ENCODE measurements at regions not wholly inside any gene's neighbourhood (a gene's known extent, or its start where the extent isn't known, plus 50 kb on each side); places are given as distances from the start of the nearest gene placed in this dataset.
"Not testable (repeated sequence)": the region's sequence is repeated elsewhere in the genome, so short reads cannot be mapped to it uniquely, and the experiment has no call there.

DNA sequence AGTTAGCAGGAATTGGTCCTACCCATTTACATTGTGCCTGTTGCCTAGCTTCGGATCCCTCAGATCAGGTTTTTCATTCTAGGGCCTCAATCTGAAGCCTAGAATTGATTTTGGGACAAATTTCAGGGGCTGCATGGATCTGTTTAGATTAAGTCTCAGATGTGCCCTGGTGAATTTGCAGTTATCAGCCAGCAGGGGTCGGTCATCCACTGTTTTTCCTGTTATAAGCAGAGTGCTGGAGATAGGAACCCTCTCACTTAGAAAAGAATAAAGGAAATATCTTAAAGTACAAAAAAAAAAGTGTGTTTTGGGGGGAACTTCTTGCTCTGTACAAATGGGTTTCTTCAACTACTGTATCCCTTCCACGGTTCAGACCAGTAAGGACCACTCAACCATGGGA lies 212.5 kb downstream of the BCHE start:
- DNase-seq (ENCODE audit: low read depth), result no peak

DNA sequence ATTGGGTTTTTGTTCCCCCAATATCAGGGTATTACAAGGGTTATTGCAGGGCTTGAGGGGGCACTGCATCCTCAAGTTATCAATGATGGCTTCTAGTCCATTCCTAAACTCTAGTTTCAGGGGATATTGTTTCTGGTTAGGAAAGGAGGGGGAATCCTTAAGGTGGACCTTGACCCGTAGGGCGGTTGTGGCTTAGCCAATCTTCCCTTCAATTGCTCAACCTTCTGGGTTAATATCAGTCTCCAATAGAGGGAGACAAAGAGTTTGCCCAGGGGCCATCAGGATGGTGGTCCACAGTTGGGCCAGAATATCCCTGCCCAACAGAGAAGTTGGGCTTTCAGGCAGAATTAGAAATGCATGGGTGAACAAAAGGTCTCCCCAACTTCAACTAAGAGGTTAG lies 214.9 kb downstream of the BCHE start:
- no peak for DNase-seq (ENCODE audit: low read depth)

DNA sequence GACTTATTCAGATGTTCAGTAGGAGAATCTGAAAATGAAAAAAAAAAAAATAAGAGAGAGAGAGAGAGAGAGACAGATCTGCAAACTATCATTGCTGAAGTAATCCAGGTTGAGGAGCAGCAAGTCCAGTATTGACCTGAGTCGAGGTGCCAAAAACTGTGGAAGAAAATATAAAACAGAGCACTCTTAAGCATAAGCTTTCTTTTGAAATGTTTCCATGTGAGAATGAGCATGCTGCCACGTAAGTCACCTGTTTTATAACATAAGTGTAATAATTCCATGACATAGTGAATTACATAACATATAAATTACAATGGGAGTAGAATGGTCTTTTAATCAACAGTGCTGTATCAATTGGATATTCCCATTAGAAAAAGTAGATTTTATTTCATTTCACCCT lies 218.2 kb downstream of the BCHE start:
- no peak for DNase-seq (ENCODE audit: low read depth)

- no peak for DNase-seq (ENCODE audit: low read depth)
These were observed 220.1 kb downstream of the BCHE start for GRCh38 chr3:165617134-165617533.

DNA sequence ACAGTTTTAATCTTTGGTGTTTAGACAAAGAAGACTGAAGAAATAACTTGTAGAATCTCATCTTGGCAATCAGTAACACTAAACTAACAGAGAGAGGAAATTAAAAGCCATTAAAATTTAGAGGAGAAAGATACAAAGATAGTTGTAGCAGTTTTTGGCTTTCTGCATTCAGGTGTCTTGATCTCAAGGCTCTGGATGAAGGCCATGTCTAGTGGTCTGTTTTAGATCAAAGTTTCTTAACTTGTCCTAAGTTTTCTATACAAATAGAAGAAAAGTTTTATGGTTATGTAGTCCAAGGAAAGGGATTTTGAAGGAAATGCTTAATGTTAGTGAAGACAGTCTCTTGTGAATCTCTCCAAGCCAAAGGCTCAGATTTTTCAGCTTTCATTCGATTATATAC lies 222.9 kb downstream of the BCHE start:
- no peak for DNase-seq (ENCODE audit: low read depth)

DNA sequence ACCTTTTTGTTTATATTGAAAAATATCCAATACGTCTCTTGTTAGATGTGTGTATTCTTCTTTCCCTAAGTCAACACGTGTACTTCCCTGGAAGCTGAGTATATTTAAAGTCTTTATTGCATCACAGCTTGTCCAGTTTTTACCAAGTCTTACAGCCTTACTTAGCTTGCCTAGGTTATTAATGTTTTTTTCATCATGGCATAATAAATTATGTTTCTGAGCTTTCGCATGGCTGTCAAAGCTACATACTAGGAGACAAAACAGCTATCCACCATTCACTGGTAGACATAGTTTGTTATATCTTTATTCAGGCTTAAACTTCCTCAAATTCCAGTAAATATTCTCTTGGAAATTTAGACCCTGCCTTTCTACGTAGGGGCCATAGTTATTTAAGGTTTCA lies 224.2 kb downstream of the BCHE start:
- no peak for DNase-seq (ENCODE audit: low read depth)

DNA sequence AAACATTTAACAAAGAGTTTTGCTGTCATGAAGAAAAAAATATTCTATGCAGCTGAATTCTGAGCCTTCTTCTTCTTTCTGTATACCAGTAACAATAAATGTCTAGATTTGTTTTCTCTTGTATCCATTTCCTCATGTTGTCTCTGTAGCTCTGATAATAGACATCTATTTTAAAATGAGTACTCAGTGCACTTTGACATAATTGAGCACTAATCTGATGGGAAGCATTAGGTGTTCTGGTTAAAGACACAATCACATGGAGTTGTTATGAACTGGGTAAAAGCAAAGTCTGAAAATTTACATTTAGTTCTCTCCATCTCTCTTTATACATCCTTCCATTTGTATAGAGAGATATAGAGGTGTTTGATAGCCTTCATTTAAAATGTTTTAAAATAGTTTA lies 230.0 kb downstream of the BCHE start:
- no peak for DNase-seq (ENCODE audit: low read depth)

- no peak for DNase-seq (ENCODE audit: low read depth)
These were observed 234.0 kb downstream of the BCHE start for GRCh38 chr3:165603196-165603595.

DNA sequence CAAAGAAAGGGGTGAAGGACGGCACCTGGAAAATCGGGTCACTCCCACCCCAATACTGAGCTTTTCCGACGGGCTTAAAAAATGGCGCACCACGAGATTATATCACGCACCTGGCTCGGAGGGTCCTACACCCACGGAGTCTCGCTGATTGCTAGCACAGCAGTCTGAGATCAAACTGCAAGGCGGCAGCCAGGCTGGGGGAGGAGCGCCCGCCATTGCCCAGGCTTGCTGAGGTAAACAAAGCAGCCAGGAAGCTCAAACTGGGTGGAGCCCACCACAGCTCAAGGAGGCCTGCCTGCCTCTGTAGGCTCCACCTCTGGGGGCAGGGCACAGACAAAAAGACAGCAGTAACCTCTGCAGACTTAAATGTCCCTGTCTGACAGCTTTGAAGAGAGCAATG lies 264.7 kb downstream of the BCHE start:
- not testable (repeated sequence) for DNase-seq (ENCODE audit: low read depth)

GRCh38 chr3:165568907-165569462 lies 268.2 kb downstream of the BCHE start:
- DNase-seq (ENCODE audit: low read depth), result no peak

DNA sequence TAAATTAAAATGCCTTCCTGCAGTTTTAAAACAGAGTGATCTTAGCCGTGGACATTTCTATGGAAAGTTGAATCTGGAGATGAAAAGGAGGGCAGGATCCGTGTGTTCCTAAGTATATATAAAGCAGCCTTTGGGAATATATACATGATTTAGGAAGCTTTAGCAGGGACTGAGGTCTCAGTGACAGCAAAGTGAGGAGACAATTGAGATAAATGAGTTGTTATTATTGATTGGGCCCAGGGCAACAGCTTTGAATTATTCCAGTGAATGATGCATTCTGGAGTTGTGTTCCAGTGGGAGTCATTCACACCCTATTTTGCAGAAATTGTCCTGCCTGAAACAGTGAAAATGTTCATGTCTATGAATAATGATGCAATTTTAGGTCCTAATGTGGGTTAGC lies 281.4 kb downstream of the BCHE start:
- no peak for DNase-seq (ENCODE audit: low read depth)

DNA sequence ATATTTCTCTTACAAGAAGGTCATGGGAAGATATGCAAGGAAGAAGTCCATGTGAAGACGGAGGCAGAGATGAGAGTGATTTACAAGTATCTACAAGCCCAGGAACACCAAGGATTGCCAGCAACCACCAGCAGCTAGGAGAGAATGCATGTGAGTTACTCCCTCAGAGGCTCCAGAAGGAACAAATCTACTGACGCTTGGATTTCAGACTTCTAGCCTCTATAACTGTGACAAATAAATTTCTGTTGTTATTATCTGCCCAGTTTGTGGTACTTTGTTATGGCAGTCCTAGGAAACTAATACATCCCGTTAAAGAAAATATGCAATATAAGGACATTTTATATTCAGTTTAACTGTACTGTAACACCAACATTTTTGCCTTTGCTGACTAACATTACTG lies 283.9 kb downstream of the BCHE start:
- DNase-seq (ENCODE audit: low read depth), result no peak

- no peak for DNase-seq (ENCODE audit: low read depth)
These were observed 287.6 kb downstream of the BCHE start for GRCh38 chr3:165549665-165550064.

- no peak for DNase-seq (ENCODE audit: low read depth)
These were observed 288.2 kb downstream of the BCHE start for GRCh38 chr3:165549037-165549436.

GRCh38 chr3:165545059-165545458 lies 292.2 kb downstream of the BCHE start:
- no peak for DNase-seq (ENCODE audit: low read depth)

DNA sequence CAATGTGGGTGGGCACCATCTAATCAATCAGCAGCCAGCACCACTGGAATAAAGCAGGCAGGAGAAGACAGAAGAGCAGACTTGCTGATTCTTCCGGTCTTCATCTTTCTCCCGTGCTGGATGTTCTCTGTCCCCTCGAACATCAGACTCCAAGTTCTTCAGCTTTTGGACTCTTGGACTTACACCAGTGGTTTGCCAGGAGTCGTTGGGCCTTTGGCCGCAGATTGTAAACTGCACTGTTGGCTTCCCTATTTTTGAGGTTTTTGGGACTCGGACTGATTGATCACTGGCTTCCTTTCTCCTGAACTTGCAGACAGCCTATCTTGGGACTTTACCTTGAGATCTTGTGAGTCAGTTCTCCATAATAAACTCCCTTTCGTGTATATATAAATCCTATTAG lies 292.8 kb downstream of the BCHE start:
- DNase-seq (ENCODE audit: low read depth), result no peak

GRCh38 chr3:165538166-165538565 lies 299.1 kb downstream of the BCHE start:
- no peak for DNase-seq (ENCODE audit: low read depth)

DNA sequence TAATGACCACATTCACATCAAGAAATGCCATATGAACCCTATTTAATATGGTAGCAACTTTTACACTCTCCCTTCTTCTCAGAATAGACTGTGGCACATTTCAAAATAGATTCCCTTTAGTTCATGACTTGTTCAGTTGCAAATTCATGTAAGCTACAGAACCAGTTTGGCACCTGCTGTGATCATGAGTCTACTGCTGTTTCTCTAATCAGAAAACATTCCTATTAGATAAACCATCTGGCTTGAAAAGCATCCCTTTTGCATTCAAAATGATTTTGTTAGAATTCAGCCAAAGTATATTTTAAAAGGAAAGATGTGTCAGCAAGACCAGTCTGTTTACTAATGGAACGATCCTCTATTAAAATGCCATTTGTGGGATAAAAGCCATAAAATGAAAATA lies 304.4 kb downstream of the BCHE start:
- no peak for DNase-seq (ENCODE audit: low read depth)

GRCh38 chr3:165529451-165529850 lies 307.8 kb downstream of the BCHE start:
- DNase-seq (ENCODE audit: low read depth), result no peak

DNA sequence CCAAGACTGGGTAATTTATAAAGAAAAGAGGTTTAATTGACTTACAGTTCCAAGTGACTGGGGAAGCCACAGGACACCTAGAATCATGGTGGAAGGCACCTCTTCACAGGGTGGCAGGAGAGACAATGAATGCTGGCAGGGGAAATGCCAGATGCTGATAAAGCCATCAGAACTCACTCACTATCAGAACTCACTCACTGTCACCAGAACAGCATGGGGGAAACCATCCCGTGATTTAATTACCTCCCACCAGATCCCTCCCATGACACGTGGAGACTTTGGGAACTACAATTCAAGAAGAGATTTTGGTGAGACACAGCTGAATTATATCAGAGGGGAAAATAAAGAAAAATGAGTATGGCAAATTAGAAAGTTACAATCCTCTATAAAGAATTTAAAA lies 310.9 kb downstream of the BCHE start:
- DNase-seq (ENCODE audit: low read depth), result no peak

DNA sequence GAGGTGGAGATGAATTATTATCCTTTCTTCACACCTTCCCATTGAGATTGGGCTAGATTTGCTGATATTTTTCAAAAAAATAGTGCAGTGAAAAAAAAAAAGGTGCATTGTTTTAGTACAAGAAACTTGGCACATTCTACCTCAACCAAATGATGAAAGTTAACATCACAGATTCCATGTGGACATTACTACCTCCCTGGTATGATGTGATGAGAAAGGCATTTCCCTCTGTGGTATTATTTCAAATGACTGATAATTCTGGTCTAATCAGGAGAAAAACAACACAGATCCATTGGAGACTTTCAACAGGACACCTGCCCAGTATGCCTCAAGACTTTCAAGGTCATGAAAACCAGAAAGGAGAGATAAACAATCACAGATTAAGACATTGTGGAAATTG lies 313.4 kb downstream of the BCHE start:
- no peak for DNase-seq (ENCODE audit: low read depth)

GRCh38 chr3:165522386-165522785 lies 314.8 kb downstream of the BCHE start:
- no peak for DNase-seq (ENCODE audit: low read depth)

- no peak for DNase-seq (ENCODE audit: low read depth)
These were observed 315.9 kb downstream of the BCHE start for GRCh38 chr3:165521131-165521871.

DNA sequence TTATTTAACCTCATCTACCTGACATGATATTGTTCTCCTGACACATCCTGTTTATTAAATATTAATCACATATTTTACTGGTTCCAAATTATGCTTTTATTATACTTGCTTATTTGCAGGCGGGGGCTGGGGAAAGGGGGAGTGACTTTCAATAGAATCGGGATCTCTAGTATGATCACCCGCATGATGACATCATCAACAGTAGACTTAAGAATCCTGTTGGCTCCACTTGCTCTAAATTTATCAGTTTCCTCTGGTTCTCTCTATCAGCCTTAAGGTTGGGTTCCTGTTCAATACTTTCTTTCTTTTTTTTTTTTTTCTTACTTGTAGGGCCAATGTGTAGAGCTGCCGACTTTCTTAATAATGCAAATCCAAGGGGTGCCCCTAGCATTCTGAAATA lies 317.5 kb downstream of the BCHE start:
- no peak for DNase-seq (ENCODE audit: low read depth)

Data from stromal cell of bone marrow (primary cell).